ENCODE measurements at regions not wholly inside any gene's neighbourhood (a gene's known extent, or its start where the extent isn't known, plus 50 kb on each side); places are given as distances from the start of the nearest gene placed in this dataset.

DNA sequence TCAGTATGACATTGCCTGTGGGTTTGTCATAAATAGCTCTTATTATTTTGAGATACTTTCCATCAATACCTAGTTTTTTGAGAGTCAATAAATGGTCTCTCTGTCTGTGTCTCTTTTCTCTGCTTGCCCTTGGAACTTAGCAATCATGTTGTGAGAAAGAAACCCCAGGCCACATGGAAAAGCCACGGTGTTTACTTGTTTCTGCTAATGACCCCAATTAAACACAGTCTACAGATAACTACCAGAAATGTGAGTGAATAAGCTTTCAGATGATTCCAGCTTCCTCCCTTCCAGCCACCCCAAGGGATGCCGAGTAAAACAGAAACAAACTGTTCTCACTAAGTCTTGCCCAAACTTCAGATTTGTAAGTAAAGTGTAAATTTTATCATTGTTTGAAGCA, 584.9 kb downstream of the MAT2B start:
- no peaks in the 10 kb centered on the region for H3K36me3 Mint-ChIP-seq
- ATAC-seq (ENCODE audit: low read depth) = no peak
- peaks cover 2% of the 10 kb centered on the region for H3K9me3 Mint-ChIP-seq
- no peak for DNase-seq
- no peaks in the 10 kb centered on the region for H3K27me3 Mint-ChIP-seq
- POLR2A ChIA-PET = no interaction called here
- no peak overlapping the region for H3K4me3 Mint-ChIP-seq
- H3K27ac Mint-ChIP-seq = no peak overlapping the region
- H3K4me1 Mint-ChIP-seq = no peaks in the 10 kb centered on the region

DNA sequence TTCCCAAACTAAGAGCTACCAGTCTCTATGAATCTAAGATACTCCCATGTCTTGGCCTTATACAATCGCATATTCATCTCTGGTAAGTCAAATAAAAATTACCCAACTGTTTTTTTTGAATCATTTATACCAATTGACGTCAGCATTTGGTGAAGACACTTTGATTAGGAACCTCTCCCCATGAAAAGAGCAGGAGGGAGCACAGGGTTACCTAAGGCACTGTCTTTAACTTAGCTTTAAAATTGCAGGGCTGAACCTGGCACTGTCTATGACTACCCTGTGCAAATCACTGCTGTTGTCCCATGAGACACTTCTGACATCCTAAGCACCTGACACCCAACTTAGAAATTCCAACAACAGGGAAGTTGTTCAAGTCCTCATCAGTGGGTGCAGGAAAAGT, 586.4 kb downstream of the MAT2B start:
- no peak for DNase-seq
- Mint-ChIP-seq H3K4me3 (no peak overlapping the region), H3K27ac (no peak overlapping the region), H3K27me3 (no peaks in the 10 kb centered on the region), H3K4me1 (no peaks in the 10 kb centered on the region), H3K36me3 (no peaks in the 10 kb centered on the region), H3K9me3 (peaks cover 2% of the 10 kb centered on the region)
- no peak for ATAC-seq (ENCODE audit: low read depth)
- POLR2A ChIA-PET = no interaction called here

DNA sequence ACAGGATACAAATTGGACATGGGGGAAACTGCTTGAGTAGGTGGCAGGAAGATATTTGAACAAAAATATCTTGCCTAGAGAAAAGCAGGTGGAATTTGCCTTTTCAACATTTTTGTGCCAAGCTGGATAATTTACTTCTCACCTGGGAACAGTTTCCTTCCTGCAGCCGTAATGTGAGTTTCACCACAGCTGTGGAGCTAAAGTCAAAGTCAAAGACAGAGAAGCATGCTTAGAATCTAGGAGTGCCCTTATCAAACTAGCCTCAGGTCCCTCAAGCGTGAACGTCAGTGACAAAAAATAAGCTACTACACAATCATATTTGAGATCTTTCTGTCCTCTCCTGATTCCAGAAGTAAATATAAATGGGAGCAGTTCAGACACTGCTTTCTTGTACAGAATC, 588.9 kb downstream of the MAT2B start:
- H3K4me3 Mint-ChIP-seq = no peak overlapping the region
- ATAC-seq (ENCODE audit: low read depth) (no peak), DNase-seq (no peak)
- H3K27ac Mint-ChIP-seq = no peak overlapping the region
- no peaks in the 10 kb centered on the region for H3K27me3 Mint-ChIP-seq
- POLR2A ChIA-PET = no interaction called here
- no peaks in the 10 kb centered on the region for H3K36me3 Mint-ChIP-seq
- no peaks in the 10 kb centered on the region for H3K4me1 Mint-ChIP-seq
- H3K9me3 Mint-ChIP-seq = peaks cover 2% of the 10 kb centered on the region

DNA sequence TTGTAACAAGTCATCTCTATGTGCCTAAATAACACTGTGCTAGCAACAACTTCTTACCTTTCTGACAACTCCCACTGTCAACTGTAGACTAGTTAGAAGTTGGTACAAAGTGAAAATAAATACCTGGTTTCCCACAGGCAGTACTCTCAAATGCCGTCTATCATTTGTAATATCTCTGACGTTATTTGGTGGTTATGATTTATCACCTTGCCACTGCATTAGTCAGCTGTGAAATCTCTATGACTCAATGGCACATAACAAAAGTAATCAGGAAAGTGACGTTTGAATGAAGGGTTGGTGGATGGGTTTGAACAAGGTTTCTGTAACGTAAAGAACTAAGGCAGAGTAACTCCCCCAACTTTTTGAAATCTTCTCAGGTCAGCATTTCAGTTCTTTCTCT, 592.3 kb downstream of the MAT2B start:
- ATAC-seq (ENCODE audit: low read depth) (no peak), DNase-seq (no peak)
- Mint-ChIP-seq H3K4me3 (no peak overlapping the region), H3K4me1 (no peaks in the 10 kb centered on the region), H3K27me3 (no peaks in the 10 kb centered on the region), H3K36me3 (no peaks in the 10 kb centered on the region), H3K9me3 (no peaks in the 10 kb centered on the region), H3K27ac (no peak overlapping the region)
- POLR2A ChIA-PET = no interaction called here

DNA sequence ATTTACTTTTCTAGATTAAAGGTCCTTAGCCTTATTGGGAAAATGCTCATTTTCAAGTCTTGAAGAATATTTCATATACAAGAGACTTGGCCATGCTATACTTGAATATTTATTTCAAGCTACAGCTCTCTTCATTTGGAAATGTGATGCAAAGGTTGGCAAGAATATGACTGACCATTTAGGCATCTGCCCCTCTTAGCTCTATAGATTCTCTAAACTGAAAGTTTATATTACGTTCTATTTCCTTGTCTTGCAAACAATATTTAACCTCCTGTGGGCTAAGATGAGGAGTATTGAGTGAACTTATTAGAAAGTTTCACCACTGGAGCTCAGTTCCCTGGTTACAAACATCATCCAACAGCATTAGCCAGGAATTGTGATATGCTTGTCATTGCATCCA, 593.1 kb downstream of the MAT2B start:
- no peak overlapping the region for H3K27ac Mint-ChIP-seq
- H3K9me3 Mint-ChIP-seq = no peaks in the 10 kb centered on the region
- DNase-seq (no peak), ATAC-seq (ENCODE audit: low read depth) (no peak)
- no peaks in the 10 kb centered on the region for H3K27me3 Mint-ChIP-seq
- H3K4me3 Mint-ChIP-seq = no peak overlapping the region
- POLR2A ChIA-PET = no interaction called here
- H3K36me3 Mint-ChIP-seq = no peaks in the 10 kb centered on the region
- H3K4me1 Mint-ChIP-seq = no peaks in the 10 kb centered on the region

DNA sequence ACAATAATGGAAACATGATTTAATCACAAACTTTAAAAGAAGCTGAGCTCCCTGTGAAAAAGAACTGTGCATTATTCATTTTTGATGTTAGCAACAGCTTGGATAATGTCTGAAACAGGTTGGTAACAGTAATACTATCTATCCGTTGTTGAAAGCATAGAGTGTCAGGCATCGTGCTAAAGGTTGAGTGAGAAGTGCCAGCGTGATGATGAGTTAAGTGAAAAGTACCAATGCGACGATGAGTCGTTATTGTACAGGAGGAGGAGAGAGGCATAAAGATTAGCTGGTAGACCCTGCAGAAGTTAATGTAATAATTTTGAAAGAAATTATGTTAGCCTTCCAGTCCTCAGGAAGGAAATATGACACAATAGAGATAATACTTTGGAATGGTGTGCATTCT, 593.6 kb downstream of the MAT2B start:
- POLR2A ChIA-PET = no interaction called here
- H3K4me1 Mint-ChIP-seq = no peaks in the 10 kb centered on the region
- H3K9me3 Mint-ChIP-seq = no peaks in the 10 kb centered on the region
- no peak for ATAC-seq (ENCODE audit: low read depth)
- no peak for DNase-seq
- no peaks in the 10 kb centered on the region for H3K27me3 Mint-ChIP-seq
- H3K27ac Mint-ChIP-seq = no peak overlapping the region
- no peak overlapping the region for H3K4me3 Mint-ChIP-seq
- no peaks in the 10 kb centered on the region for H3K36me3 Mint-ChIP-seq

DNA sequence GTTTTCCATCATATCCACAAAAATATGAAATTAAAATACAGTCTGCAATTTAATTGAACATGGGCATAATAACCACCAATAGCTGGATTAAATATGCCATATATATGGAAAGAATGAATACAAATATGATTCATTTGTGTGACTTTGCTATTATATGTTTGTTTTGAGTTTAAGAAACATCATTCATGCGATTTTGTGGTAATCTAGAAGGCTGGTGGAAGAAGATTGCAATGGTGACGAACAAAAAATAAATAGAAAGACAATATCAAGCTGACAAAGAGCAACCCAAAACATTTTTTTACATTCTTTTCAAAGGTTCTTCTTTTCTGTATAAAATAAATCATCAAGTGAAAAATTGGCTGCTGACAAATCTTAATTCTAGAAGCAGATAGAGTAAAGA, 610.0 kb downstream of the MAT2B start:
- Mint-ChIP-seq H3K4me1 (peaks cover 2% of the 10 kb centered on the region), H3K27ac (no peak overlapping the region), H3K4me3 (no peak overlapping the region), H3K27me3 (no peaks in the 10 kb centered on the region), H3K9me3 (peaks cover 1% of the 10 kb centered on the region), H3K36me3 (no peaks in the 10 kb centered on the region)
- no peak for ATAC-seq (ENCODE audit: low read depth)
- POLR2A ChIA-PET = no interaction called here
- DNase-seq = no peak

DNA sequence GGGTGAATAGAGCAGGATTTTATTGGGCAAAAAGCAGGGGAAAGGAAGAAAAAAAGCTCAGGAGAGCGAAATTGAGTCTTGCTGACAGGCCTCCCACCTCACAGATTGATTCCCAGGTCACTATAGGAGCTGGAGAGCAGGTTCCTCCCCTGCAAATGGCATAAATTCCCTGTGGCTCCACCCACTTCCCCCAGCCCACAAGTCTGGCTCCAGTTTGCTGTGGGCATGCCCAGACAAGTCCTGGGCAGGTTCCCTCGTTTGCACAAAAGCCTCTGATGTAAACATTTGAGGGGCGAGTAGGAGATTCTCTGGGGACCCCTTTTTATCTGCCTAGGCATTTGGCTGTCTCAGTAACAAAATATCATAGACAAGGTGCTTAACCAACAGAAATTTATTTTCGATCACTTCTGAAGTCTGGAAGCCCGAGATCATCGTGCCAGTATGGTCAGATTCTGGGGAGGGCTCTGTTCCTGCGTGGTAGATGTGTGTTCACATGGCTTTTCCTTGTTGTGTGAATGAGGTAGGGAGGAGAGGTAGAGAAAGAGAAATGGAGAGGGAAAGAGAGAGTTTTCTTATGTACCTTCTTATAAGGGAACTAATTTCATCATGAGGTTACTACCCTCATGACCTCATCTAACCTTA, 614.5 kb downstream of the MAT2B start:
- DNase-seq (no peak), ATAC-seq (ENCODE audit: low read depth) (no peak)
- POLR2A ChIA-PET = no interaction called here
- Mint-ChIP-seq H3K4me3 (no peak overlapping the region), H3K27me3 (no peaks in the 10 kb centered on the region), H3K4me1 (peaks cover 2% of the 10 kb centered on the region), H3K27ac (peak overlapping the region; percentile 9), H3K36me3 (no peaks in the 10 kb centered on the region), H3K9me3 (peaks cover 2% of the 10 kb centered on the region)

DNA sequence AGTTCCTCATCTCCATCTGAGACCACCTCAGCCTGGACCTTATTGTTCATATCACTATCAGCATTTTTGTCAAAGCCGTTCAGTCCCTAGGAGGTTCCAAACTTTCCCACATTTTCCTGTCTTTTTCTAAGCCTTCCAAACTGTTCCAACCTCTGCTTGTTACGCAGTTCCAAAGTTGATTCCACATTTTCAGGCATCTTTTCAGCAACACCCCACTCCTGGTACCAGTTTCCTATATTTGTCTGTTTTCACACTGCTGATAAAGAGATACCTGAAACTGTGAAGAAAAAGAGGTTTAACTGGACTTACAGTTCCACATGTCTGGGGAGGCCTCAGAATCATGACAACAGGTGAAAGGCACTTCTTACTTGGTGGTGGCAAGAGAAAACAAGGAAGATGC, 622.1 kb downstream of the MAT2B start:
- H3K27ac Mint-ChIP-seq = no peak overlapping the region
- H3K4me1 Mint-ChIP-seq = no peaks in the 10 kb centered on the region
- no peaks in the 10 kb centered on the region for H3K27me3 Mint-ChIP-seq
- no peak for ATAC-seq (ENCODE audit: low read depth)
- POLR2A ChIA-PET = no interaction called here
- no peak overlapping the region for H3K4me3 Mint-ChIP-seq
- no peak for DNase-seq
- H3K36me3 Mint-ChIP-seq = no peaks in the 10 kb centered on the region
- H3K9me3 Mint-ChIP-seq = peaks cover 8% of the 10 kb centered on the region

DNA sequence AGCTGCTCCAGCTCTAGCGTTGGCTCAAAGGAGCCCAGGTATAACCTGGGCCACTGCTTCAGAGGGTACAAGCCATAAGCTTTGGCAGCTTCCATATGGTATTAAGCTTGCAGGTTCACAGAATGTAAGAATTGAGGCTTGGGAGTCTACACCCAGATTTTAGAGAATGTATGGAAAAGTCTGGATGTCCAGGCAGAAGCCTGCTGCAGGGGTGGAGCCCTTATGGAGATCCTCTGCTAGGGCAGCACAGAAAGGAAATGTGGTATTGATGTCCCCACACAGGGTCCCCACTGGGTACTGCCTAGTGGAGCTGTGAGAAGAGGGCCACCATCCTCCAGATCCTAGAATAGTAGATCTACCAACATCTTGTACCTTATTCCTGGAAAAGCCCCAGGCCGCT, 626.9 kb downstream of the MAT2B start:
- Mint-ChIP-seq H3K36me3 (no peaks in the 10 kb centered on the region), H3K9me3 (peaks cover 7% of the 10 kb centered on the region), H3K27ac (no peak overlapping the region), H3K27me3 (no peaks in the 10 kb centered on the region), H3K4me3 (no peak overlapping the region), H3K4me1 (no peaks in the 10 kb centered on the region)
- ATAC-seq (ENCODE audit: low read depth) (no peak), DNase-seq (no peak)
- POLR2A ChIA-PET = no interaction called here

DNA sequence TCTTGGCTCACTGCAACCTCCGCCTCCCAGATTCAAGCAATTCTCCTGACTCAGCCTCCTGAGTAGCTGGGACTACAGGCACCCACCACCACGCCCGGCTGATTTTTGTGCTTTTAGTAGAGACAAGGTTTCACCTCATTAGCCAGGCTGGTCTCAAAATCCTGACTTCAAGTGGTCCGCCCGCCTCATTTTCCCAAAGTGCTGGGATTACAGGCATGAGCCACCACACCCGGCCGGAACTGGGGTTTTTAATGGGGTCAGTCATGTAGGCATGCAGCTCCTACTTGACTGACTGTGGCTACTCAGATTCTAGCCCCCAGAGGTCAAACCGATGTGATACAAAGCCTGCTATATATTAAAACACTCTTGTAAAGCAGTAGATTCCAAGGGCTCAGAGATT, 631.7 kb downstream of the MAT2B start:
- Mint-ChIP-seq H3K36me3 (no peaks in the 10 kb centered on the region), H3K4me3 (no peak overlapping the region), H3K4me1 (no peaks in the 10 kb centered on the region), H3K27ac (no peak overlapping the region), H3K9me3 (no peaks in the 10 kb centered on the region), H3K27me3 (no peaks in the 10 kb centered on the region)
- POLR2A ChIA-PET = no interaction called here
- DNase-seq = no peak
- no peak for ATAC-seq (ENCODE audit: low read depth)

DNA sequence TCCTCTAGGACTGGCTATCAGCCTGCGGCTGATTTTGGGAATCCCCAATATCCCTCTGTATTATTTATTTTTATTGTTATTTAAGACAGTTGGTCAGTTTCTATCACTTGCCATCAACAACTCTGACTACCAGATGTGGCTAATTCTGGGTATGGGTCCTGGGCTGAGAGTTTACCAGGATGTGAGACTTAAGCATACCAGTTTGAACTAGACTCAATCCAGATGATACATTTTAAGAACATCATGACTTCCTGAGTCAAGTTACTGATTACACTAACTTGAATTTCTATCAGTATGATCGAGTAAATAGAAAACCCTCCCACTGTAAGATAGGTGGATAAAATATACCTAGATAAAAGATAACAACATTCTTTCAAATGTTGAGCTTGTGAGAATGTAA, 634.0 kb downstream of the MAT2B start:
- H3K36me3 Mint-ChIP-seq = no peaks in the 10 kb centered on the region
- no peaks in the 10 kb centered on the region for H3K27me3 Mint-ChIP-seq
- no peaks in the 10 kb centered on the region for H3K9me3 Mint-ChIP-seq
- H3K4me1 Mint-ChIP-seq = no peaks in the 10 kb centered on the region
- DNase-seq (no peak), ATAC-seq (ENCODE audit: low read depth) (no peak)
- no peak overlapping the region for H3K4me3 Mint-ChIP-seq
- POLR2A ChIA-PET = no interaction called here
- H3K27ac Mint-ChIP-seq = no peak overlapping the region

DNA sequence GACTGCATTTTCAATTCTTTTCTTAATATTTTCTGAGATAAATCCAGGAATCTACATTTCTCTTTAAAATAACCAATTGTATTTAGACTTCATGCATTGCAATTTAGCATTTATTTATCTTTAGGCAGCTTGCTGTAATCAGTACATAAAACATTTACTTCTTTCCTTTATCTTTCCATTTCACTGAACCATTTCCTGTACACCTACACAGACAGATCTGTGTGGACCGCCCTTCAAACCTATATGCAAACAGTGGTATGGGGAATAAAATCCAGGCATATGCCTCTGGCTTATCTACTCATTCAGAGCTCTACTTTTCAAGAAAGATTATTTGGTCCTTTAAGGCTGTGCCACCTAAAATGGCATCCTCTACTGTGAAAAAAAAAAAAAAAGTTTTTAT, 640.0 kb downstream of the MAT2B start:
- Mint-ChIP-seq H3K4me3 (no peak overlapping the region), H3K36me3 (no peaks in the 10 kb centered on the region), H3K9me3 (no peaks in the 10 kb centered on the region), H3K27me3 (no peaks in the 10 kb centered on the region), H3K27ac (no peak overlapping the region), H3K4me1 (no peaks in the 10 kb centered on the region)
- POLR2A ChIA-PET = no interaction called here
- DNase-seq (no peak), ATAC-seq (ENCODE audit: low read depth) (no peak)

DNA sequence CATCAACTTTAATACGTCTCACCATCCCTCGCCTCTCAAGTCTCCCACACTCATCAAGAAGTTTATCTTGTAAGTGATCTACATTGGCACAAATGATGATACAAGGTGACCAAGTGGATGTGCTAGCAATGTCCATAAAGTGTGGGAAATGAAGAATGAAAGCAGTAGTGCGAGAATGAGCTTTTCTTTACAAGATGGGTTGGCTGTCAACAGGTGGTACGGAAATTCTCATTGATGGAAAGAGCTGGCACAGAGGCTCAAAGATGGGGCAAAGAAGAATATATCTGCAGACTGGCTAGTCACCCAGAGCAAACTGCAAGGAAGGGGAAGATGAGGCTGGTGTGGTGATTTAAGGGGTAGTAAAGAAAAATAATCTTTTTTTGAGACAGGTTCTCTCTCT, 640.8 kb downstream of the MAT2B start:
- POLR2A ChIA-PET = no interaction called here
- Mint-ChIP-seq H3K9me3 (no peaks in the 10 kb centered on the region), H3K27me3 (no peaks in the 10 kb centered on the region), H3K4me3 (no peak overlapping the region), H3K36me3 (no peaks in the 10 kb centered on the region), H3K27ac (no peak overlapping the region), H3K4me1 (no peaks in the 10 kb centered on the region)
- ATAC-seq (ENCODE audit: low read depth) (no peak), DNase-seq (no peak)

DNA sequence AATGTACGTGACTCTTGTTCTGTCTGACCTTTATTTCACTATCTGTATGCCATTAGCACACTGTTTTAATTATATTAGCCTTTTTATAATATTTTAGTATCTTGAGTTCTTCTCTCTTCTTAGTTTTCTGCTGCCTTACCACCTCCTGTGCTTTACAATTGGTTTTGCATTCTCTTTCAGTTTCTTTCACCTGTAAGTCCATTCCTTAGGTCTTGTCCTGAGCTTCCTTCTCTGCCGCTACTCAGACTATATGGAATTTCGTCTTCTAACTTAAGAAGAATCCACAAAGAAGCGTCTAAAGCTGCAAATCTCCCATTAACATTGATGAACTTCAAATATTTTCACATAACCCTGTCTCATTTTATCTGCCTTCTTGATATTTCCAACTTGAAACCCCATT, 642.9 kb downstream of the MAT2B start:
- POLR2A ChIA-PET = no interaction called here
- ATAC-seq (ENCODE audit: low read depth) = no peak

More for the DNA sequence above, 642.9 kb downstream of the MAT2B start:
- Mint-ChIP-seq H3K27me3 (no peaks in the 10 kb centered on the region), H3K4me3 (no peak overlapping the region), H3K36me3 (no peaks in the 10 kb centered on the region), H3K9me3 (peaks cover 5% of the 10 kb centered on the region), H3K27ac (no peak overlapping the region), H3K4me1 (no peaks in the 10 kb centered on the region)
- no peak for DNase-seq

Measured in activated naive CD8-positive, alpha-beta T cell treated with anti-CD3 and anti-CD28 coated beads, Interleukin-2, amount 10 ng/mL, durations not matched to agents 7 days and 5 days (primary cell).